Glutamatergic neuron (in vitro differentiated cells): ENCODE measurements at regions not wholly inside any gene's neighbourhood (a gene's known extent, or its start where the extent isn't known, plus 50 kb on each side); places are given as distances from the start of the nearest gene placed in this dataset.
A peak's percentile ranks its signal among the peaks of the same experiment; 100 is the strongest.

Experiments used
- DNase-seq: peaks from one replicate; pipeline ENCODE4 v3.0.0; 2022
- H3K27ac Mint-ChIP-seq: one replicate; pipeline ENCODE4 v1.8.0; 2020; ENCODE audit warnings: mild to moderate bottlenecking, mixed read lengths, inconsistent platforms; ENCODE audit not compliant: unreplicated experiment
- H3K27me3 Mint-ChIP-seq: one replicate; pipeline ENCODE4 v1.8.0; 2020; ENCODE audit warnings: mild to moderate bottlenecking, moderate library complexity, mixed read lengths, inconsistent platforms; ENCODE audit not compliant: unreplicated experiment
- H3K36me3 Mint-ChIP-seq: one replicate; pipeline ENCODE4 v1.8.0; 2020; ENCODE audit warnings: mild to moderate bottlenecking, mixed read lengths, inconsistent platforms; ENCODE audit not compliant: unreplicated experiment
- H3K4me1 Mint-ChIP-seq: one replicate; pipeline ENCODE4 v1.8.0; 2020; ENCODE audit warnings: mild to moderate bottlenecking, low read depth, mixed read lengths, inconsistent platforms; ENCODE audit not compliant: unreplicated experiment
- H3K4me3 Mint-ChIP-seq: one replicate; pipeline ENCODE4 v1.8.0; 2020; ENCODE audit warnings: mild to moderate bottlenecking, mixed read lengths, inconsistent platforms; ENCODE audit not compliant: unreplicated experiment
- H3K9me3 Mint-ChIP-seq: one replicate; pipeline ENCODE4 v1.8.0; 2020; ENCODE audit warnings: mild to moderate bottlenecking, moderate library complexity, mixed read lengths, inconsistent platforms; ENCODE audit not compliant: unreplicated experiment
- TF ChIP-seq, protein P1 (sequence below): fragments of 200-600 bp; sonication (generic); IDR thresholded peaks from one replicate; pipeline ENCODE4 v1.5.0; 2021; ENCODE audit not compliant: partially characterized antibody, unreplicated experiment

DNA sequence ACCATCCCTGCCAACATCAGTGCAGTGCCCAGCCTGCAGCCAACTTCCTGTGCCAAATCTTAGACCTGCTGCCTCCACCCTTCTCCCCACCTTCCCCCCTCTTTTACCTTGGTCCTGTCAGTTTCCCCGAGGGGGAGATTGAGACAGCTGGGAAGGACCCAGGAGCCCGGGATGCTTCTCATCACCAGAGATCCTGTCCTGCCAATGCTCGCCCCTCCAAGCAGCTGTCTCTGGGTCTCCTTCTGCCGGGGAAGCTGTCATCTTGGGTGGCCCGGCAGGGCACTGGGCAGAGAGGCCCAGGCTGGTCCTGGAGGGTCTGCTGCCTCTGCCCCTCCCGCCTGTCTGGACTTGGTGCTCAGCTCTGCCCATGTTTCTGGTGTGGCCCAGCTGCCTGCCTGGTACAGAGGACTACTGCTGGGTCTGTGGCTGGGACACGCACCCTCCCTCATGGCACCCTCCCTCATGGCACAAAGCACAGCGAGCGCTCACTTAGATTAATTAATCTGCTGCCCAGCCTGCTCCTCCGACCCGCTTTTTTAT lies 60.4 kb upstream of the THY1 start:
- peaks cover 3% of the 10 kb centered on the region for H3K9me3 Mint-ChIP-seq
- DNase-seq = no peak
- peaks cover 17% of the 10 kb centered on the region for H3K27me3 Mint-ChIP-seq

GRCh38 chr11:119482521-119483011 lies 59.6 kb upstream of the THY1 start:
- TF ChIP-seq, protein P1, sequence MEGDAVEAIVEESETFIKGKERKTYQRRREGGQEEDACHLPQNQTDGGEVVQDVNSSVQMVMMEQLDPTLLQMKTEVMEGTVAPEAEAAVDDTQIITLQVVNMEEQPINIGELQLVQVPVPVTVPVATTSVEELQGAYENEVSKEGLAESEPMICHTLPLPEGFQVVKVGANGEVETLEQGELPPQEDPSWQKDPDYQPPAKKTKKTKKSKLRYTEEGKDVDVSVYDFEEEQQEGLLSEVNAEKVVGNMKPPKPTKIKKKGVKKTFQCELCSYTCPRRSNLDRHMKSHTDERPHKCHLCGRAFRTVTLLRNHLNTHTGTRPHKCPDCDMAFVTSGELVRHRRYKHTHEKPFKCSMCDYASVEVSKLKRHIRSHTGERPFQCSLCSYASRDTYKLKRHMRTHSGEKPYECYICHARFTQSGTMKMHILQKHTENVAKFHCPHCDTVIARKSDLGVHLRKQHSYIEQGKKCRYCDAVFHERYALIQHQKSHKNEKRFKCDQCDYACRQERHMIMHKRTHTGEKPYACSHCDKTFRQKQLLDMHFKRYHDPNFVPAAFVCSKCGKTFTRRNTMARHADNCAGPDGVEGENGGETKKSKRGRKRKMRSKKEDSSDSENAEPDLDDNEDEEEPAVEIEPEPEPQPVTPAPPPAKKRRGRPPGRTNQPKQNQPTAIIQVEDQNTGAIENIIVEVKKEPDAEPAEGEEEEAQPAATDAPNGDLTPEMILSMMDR = no peak
- Mint-ChIP-seq H3K4me3 (no peak overlapping the region), H3K27me3 (peaks cover 13% of the 10 kb centered on the region), H3K36me3 (no peaks in the 10 kb centered on the region), H3K4me1 (peaks cover 16% of the 10 kb centered on the region), H3K9me3 (peaks cover 3% of the 10 kb centered on the region), H3K27ac (no peak overlapping the region)
- no peak for DNase-seq

More for the DNA sequence above, 60.4 kb upstream of the THY1 start:
- TF ChIP-seq, protein P1 = no peak
- H3K4me3 Mint-ChIP-seq = no peak overlapping the region
- H3K27ac Mint-ChIP-seq = no peak overlapping the region
- peaks cover 16% of the 10 kb centered on the region for H3K4me1 Mint-ChIP-seq
- no peaks in the 10 kb centered on the region for H3K36me3 Mint-ChIP-seq

DNA sequence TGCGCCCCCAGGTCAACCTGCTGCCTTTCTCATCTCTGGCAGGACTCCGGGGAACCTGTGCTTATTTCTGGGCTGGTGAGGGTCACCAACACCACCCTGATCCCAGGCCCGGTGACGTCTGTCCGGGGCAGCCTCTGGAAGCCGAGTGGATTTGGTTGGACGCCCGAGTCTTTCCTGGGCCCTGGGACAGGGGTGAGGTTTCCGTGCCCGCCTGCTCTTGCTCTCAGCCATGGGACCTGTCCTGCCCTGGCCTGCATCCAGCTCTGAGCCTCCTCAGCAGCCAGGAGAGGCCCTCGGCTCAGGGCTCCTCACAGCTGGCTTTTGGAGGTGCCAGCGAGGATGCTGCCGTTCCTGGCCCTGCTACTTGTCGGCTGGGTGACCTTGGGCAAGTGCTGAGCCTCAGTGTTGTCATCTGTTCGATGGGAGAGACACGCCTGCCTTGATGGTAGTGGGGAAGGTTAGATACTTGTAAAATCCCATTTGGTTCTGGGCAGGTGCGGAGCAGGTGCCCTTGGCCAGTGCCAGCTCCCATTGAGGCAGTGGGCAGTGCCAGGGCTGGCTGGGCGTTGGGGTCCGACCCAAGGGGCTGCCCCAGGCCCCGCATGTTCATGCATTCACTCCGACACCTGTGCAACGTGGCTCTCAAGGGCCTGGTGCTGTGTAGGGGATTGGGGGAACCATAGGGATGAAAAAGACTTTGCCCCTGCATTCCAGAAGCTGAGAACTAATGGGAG lies 58.9 kb upstream of the THY1 start:
- no peak for DNase-seq
- TF ChIP-seq, protein P1 = peak; percentile 45
- Mint-ChIP-seq H3K27ac (no peak overlapping the region), H3K4me3 (no peak overlapping the region), H3K36me3 (no peaks in the 10 kb centered on the region), H3K9me3 (peaks cover 3% of the 10 kb centered on the region), H3K4me1 (peaks cover 16% of the 10 kb centered on the region), H3K27me3 (peaks cover 13% of the 10 kb centered on the region)

DNA sequence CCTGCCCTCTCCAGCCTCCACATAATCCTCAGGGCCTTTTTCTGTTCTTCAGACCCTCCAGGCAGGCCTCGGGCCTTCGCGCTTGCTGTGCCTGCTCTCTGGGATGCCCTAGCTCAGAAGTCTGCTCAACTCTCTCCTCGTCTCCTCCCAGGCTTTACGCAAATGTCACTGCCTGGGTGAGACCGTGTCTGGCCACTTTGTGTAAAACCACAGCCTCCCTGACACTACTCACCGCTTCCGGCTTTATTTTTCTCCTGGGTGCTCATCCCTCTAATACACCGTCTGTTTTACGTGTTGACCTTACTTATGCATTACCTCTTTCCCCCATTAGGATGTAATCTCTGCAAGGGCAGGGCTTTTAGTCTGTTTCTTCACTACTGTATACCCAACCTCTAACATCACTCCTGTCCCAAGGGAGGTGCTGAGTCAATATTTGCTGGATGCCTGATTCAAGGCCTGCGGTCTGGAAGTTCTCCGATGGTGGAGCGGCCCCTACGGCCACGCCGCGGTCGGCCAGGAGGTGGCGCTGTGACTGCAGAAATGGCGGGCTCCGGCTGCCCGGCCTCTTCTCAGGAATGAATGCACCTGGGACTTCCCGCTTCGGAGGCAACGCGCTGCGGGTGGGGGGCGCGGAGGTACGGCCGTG lies 58.2 kb upstream of the THY1 start:
- Mint-ChIP-seq H3K9me3 (peaks cover 3% of the 10 kb centered on the region), H3K4me3 (peak overlapping the region; percentile 14), H3K27me3 (peaks cover 13% of the 10 kb centered on the region), H3K36me3 (no peaks in the 10 kb centered on the region), H3K4me1 (peaks cover 18% of the 10 kb centered on the region), H3K27ac (peak overlapping the region; percentile 30)
- TF ChIP-seq, protein P1 = peak; percentile 99
- DNase-seq = peak; percentile 98
